Neural cell (in vitro differentiated cells): ENCODE measurements at regions not wholly inside any gene's neighbourhood (a gene's known extent, or its start where the extent isn't known, plus 50 kb on each side); places are given as distances from the start of the nearest gene placed in this dataset.

ENCODE experiments used
- H2AFZ ChIP-seq: fragments of 200-600, 300-800 bp; sonication (generic), shearing (Covaris generic); 2 replicates; pipeline ENCODE4 v1.6.0; 2014; ENCODE audit warnings: low read depth, mild to moderate bottlenecking, antibody characterized with exemption, low read length, moderate library complexity
- H3F3A ChIP-seq: fragments of 200-600 bp; shearing (Covaris generic); 2 replicates; pipeline ENCODE4 v1.6.1; 2016; ENCODE audit warnings: mild to moderate bottlenecking, moderate library complexity, mixed read lengths, antibody characterized with exemption, low read length; ENCODE audit not compliant: insufficient read depth, poor library complexity, severe bottlenecking
- H3K27ac ChIP-seq: fragments of 200-600, 300-800 bp; sonication (generic), shearing (Covaris generic); 2 replicates; pipeline ENCODE4 v1.5.1; 2014; ENCODE audit warnings: mild to moderate bottlenecking, low read length, moderate library complexity
- H3K27me3 ChIP-seq: fragments of 300-800, 200-600 bp; sonication (generic), shearing (Covaris generic); 2 replicates; pipeline ENCODE4 v1.6.0; 2014; ENCODE audit warnings: mild to moderate bottlenecking, low read depth, low read length, moderate library complexity; ENCODE audit not compliant: insufficient read depth
- H3K36me3 ChIP-seq: fragments of 300-800, 200-600 bp; sonication (generic), shearing (Covaris generic); 2 replicates; pipeline ENCODE4 v1.5.1; 2014; ENCODE audit warnings: mild to moderate bottlenecking, antibody characterized with exemption, low read length, moderate library complexity; ENCODE audit not compliant: insufficient read depth
- H3K4me2 ChIP-seq: fragments of 300-800, 200-600 bp; sonication (generic), shearing (Covaris generic); 2 replicates; pipeline ENCODE4 v1.6.0; 2014; ENCODE audit warnings: mild to moderate bottlenecking, low read length
- H3K4me3 ChIP-seq: fragments of 300-800, 200-600 bp; sonication (generic), shearing (Covaris generic); 2 replicates; pipeline ENCODE4 v1.5.1; 2014; ENCODE audit warnings: mild to moderate bottlenecking, low read length, moderate library complexity
- H3K79me2 ChIP-seq: fragments of 200-600 bp; shearing (Covaris generic); replicated peaks from 2 replicates; pipeline ENCODE4 v1.6.0; 2014; ENCODE audit warnings: mild to moderate bottlenecking, low read length, moderate library complexity; ENCODE audit not compliant: insufficient read depth
- H3K9ac ChIP-seq: fragments of 300-800, 200-600 bp; sonication (generic), shearing (Covaris generic); 2 replicates; pipeline ENCODE4 v1.6.1; 2016; ENCODE audit warnings: mild to moderate bottlenecking, low read length, mixed read lengths
- H3K9me2 ChIP-seq: fragments of 200-600 bp; shearing (Covaris generic); 2 replicates; pipeline ENCODE4 v1.6.1; 2016; ENCODE audit warnings: mild to moderate bottlenecking, low read length, mixed read lengths; ENCODE audit not compliant: insufficient read depth
- H3K9me3 ChIP-seq: fragments of 200-600, 300-800 bp; sonication (generic), shearing (Covaris generic); 2 replicates; pipeline ENCODE4 v1.6.1; 2016; ENCODE audit warnings: mild to moderate bottlenecking, mixed run types, low read length, moderate library complexity, mixed read lengths
- H4K20me1 ChIP-seq: fragments of 200-600 bp; shearing (Covaris generic); 2 replicates; pipeline ENCODE4 v1.6.1; 2016; ENCODE audit warnings: mild to moderate bottlenecking, mixed run types; ENCODE audit not compliant: insufficient read depth
- EP300 ChIP-seq: fragments of 450-650 bp; conservative IDR thresholded peaks from 2 replicates; pipeline ENCODE4 v1.6.1; 2014; ENCODE audit warnings: antibody characterized with exemption, mild to moderate bottlenecking, moderate library complexity; ENCODE audit not compliant: poor library complexity, severe bottlenecking
- EZH2 ChIP-seq: fragments of 200-600, 300-800 bp; shearing (Covaris generic), sonication (generic); IDR thresholded peaks from 2 replicates; pipeline ENCODE4 v1.6.1; 2014; ENCODE audit warnings: antibody characterized with exemption, low read length, borderline replicate concordance, mild to moderate bottlenecking; ENCODE audit not compliant: insufficient read depth, poor library complexity, severe bottlenecking
- MXI1 ChIP-seq: fragments of 450-650 bp; conservative IDR thresholded peaks from 2 replicates; pipeline ENCODE4 v1.6.1; 2014; ENCODE audit warnings: antibody characterized with exemption, mild to moderate bottlenecking; ENCODE audit not compliant: poor library complexity, severe bottlenecking
- POLR2AphosphoS5 ChIP-seq: IDR thresholded peaks from 2 replicates; pipeline ENCODE4 v1.6.1; 2012
- RAD21 ChIP-seq: fragments of 450-650 bp; conservative IDR thresholded peaks from 2 replicates; pipeline ENCODE4 v1.6.1; 2014; ENCODE audit warnings: antibody characterized with exemption, mild to moderate bottlenecking, moderate library complexity
- REST ChIP-seq: IDR thresholded peaks from 2 replicates; pipeline ENCODE4 v1.6.1; 2012; ENCODE audit warnings: borderline replicate concordance
- SMC3 ChIP-seq: fragments of 450-650 bp; conservative IDR thresholded peaks from 2 replicates; pipeline ENCODE4 v1.6.1; 2014; ENCODE audit warnings: antibody characterized with exemption, mild to moderate bottlenecking, moderate library complexity; ENCODE audit not compliant: poor library complexity

GRCh38 chr9:14520341-14520740 is 172.9 kb downstream of the ZDHHC21 start:
- no peaks in the 10 kb centered on the region for H3K79me2 ChIP-seq
- H3K9me2 ChIP-seq, result no peaks in the 10 kb centered on the region
- no peak overlapping the region for H2AFZ ChIP-seq
- H3K4me3 ChIP-seq, result no peak overlapping the region
- H3K27ac ChIP-seq, result no peak overlapping the region
- H3K27me3 ChIP-seq, result no peaks in the 10 kb centered on the region
- no peaks in the 10 kb centered on the region for H3K9me3 ChIP-seq
- H4K20me1 ChIP-seq, result no peaks in the 10 kb centered on the region
- no peak overlapping the region for H3K4me2 ChIP-seq
- H3K9ac ChIP-seq, result no peak overlapping the region
- no peaks in the 10 kb centered on the region for H3F3A ChIP-seq
- no peaks in the 10 kb centered on the region for H3K36me3 ChIP-seq
- no peak for TF ChIP-seq REST
- TF ChIP-seq EP300, result no peak

DNA sequence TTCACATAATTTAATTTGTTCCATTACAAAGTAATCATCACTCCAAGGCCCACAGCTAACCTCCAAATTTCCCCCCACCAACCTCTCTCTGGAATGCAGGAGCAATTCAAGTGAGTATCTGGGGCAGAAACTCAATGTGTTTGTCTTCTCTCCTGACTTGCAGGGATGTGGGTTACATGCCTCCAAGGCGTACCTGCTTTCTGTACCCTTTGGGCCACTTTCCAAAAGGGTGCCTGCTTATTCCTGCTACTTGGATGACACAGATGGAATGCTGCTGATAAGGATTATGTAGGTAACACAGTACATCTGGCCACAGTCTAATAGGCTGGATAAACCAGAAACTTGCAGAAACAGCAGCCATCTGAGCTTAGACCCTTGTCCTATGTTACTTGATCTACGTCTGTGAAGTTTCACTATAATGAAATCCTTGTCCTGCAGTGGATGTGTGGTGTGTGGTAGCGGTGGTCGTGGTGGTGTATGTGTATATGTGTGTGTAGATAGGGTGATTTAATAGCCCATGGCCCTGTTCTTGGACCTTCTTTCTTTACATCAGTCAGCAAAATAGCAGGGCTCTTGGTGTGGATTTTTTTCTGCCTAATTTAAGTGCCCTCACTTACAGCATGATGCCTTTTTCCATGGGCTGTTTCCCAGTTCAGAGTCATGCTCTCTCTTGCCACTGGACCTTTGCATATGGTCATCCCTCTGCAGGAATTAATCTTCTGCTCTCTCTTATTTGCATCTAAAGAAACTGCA is 175.9 kb downstream of the ZDHHC21 start:
- no peak overlapping the region for H3K4me3 ChIP-seq
- no peaks in the 10 kb centered on the region for H3F3A ChIP-seq
- H3K27ac ChIP-seq, result no peak overlapping the region
- H3K4me2 ChIP-seq, result no peak overlapping the region
- no peaks in the 10 kb centered on the region for H4K20me1 ChIP-seq
- no peak overlapping the region for H3K9ac ChIP-seq
- no peaks in the 10 kb centered on the region for H3K9me3 ChIP-seq
- H3K36me3 ChIP-seq, result no peaks in the 10 kb centered on the region
- H3K27me3 ChIP-seq, result no peaks in the 10 kb centered on the region
- H3K79me2 ChIP-seq, result no peaks in the 10 kb centered on the region
- no peaks in the 10 kb centered on the region for H3K9me2 ChIP-seq
- no peak for TF ChIP-seq EZH2
- TF ChIP-seq MXI1, result no peak
- TF ChIP-seq POLR2AphosphoS5, result no peak
- no peak overlapping the region for H2AFZ ChIP-seq

DNA sequence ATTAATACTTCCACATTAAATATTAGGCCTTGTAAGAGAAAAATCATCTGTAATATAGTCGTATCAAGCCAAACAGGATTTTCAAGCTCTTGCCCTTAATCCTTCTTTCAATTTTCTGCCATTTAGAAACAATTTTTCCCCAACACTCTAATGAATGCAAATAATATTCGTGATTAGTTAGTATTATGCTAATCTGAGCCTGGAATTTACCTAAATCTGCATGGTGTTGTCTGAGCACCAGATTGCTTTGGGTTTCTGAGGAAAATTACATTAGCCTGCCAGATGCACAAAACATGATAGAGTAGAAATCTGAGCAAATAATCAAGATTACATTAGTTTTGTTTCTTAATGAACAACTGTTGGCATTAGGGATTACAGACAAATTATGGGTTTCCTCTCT is 176.6 kb downstream of the ZDHHC21 start:
- no peak overlapping the region for H3K4me2 ChIP-seq
- H3K27ac ChIP-seq, result no peak overlapping the region

More for the DNA sequence above, 176.6 kb downstream of the ZDHHC21 start:
- Histone ChIP-seq H3F3A (no peaks in the 10 kb centered on the region), H3K9ac (no peak overlapping the region), H4K20me1 (no peaks in the 10 kb centered on the region), H3K79me2 (no peaks in the 10 kb centered on the region), H3K9me2 (no peaks in the 10 kb centered on the region), H2AFZ (no peak overlapping the region), H3K36me3 (no peaks in the 10 kb centered on the region), H3K4me3 (no peak overlapping the region), H3K27me3 (no peaks in the 10 kb centered on the region), H3K9me3 (no peaks in the 10 kb centered on the region)
- TF ChIP-seq RAD21 (no peak), SMC3 (no peak), EZH2 (no peak), POLR2AphosphoS5 (no peak)
